GM19043 (cell line): ENCODE measurements at regions not wholly inside any gene's neighbourhood (a gene's known extent, or its start where the extent isn't known, plus 50 kb on each side); places are given as distances from the start of the nearest gene placed in this dataset.
"Not testable (repeated sequence)": the region's sequence is repeated elsewhere in the genome, so short reads cannot be mapped to it uniquely, and the experiment has no call there.

Experiments
- ATAC-seq: cut with Tn5 transposase; IDR thresholded peaks from one replicate; pipeline ENCODE4 v1.9.1; 2021; ENCODE audit warnings: low read depth; ENCODE audit not compliant: unreplicated experiment

DNA sequence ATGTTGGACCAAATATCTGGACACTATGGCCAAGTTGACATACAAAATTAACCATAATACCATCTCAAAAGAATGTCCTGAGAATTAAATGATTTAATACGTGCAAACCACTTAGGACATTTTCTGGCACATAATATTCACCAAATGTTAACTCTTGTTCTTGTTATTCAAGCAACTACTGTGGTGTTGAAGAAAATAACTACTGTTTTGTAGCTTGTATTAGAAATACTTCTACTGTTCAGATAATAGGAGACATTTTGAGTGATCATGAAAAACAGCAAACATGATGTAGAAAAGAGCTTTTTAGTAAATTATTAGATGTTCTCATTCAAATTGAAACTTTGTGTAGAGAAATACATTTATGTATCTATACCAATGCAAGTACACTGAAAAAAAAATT, 140.7 kb upstream of the SMIM31 start:
- ATAC-seq: no peak

DNA sequence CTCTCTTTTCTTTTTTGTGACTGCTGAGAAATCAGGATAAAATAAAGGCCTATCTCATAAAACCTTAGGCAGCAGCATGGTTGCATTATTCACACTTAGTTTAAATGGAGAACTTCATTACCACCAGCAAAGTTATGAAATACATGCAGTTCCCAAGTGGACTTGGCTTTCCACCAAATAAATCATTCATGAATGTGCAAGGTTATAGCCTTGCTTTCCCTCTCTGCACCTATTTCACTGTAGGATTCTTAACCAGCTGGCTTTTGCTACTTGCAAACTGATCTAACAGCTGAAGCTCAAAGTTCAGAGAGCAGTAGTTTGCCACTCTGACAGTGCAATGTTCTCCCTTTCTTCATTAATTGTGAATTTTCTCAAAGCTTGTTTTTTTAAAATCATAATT, 140.1 kb upstream of the SMIM31 start:
- no peak for ATAC-seq

DNA sequence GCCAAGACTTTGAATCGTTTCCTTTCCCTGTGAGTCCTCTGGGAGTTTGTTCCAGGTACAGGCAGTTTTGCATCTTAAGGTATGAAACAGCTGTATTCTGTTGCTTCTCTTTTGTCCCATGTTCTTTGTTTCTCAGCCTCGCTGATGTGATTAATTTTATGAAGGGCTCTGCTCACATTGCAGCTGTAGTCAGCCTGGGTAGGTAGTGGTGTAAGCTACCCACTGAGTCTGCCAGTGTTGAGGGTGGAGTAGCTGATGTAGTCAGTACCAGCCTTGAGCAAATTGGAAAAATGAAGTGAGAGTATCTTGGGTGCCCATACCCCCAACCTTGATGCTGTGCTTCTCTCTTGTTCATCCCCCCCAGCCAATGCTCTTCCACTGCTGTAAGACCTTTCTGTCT, 139.6 kb upstream of the SMIM31 start:
- ATAC-seq: no peak

DNA sequence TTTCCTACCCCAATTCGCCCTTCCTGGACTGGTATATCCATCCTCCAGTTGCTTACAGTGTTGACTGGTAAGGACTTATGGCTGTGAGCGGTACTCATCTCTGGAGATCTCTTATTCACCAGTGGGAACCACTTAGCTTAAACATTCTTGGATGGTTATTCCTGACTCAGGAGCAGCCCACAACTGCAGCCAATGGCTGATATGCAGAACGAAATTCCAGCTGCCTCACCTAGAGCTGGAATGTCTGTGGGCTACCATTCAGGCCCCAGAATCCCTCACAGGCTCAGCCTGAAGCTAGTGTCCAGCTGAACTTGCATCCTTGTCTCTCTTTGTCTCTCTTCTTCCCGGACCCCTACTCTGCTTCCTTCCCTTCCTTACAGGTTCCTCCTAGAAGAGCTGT, 138.9 kb upstream of the SMIM31 start:
- ATAC-seq: no peak

DNA sequence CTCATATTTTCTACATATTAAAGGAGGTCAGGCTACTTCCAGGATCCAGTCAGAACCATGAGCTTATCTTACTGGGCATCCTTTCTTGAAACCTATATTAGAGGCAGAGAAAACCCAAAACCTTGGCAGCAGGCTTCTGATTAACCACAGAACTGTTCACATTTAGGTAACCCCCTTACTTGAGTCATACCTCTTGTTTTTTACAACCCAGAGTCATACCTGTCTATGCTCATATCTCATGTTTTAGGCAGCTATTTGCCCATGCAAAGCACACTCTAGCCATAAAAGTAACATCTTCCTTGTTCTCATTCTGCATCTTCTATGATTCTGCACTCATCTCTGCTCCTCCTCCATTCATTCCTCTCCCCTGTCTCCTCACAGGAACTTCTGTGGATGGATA, 138.0 kb upstream of the SMIM31 start:
- no peak for ATAC-seq

DNA sequence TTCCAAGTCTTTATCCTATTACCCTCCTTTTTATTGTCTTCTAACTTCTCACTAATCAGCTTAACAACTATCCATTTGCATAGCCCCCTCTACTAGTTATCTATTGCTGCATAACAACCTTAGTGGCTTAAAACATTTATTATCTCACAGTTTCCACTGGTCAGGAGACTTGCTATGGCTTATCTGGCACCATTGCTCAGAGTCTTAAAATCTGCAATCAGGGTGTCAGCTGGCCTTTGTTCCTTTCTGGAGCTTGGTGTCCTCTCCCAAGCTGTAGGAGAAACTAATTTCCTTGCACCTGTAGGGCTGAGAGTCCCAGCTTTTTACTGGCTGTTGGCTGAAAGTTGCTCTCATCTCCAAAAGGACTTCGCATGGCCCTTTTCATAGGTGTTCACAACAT, 137.0 kb upstream of the SMIM31 start:
- no peak for ATAC-seq

DNA sequence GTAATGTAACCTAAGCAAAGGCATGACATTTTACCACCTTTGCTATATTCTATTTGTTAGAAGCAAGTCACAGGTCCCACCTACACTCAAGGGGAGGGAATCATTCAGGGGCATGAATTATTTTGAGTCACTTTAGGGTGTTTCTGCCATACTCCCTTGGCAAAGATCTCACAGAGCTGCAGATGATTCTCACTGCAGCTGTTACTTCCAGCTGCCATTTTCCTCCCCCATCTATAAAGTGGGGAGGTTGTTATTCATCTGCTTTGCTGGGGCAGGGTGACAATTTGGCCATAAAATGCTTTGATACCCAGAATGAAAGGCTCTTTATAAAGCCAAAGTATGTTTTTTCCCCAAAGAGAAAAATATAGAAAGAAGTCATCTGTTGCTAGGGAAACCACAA, 136.5 kb upstream of the SMIM31 start:
- no peak for ATAC-seq

DNA sequence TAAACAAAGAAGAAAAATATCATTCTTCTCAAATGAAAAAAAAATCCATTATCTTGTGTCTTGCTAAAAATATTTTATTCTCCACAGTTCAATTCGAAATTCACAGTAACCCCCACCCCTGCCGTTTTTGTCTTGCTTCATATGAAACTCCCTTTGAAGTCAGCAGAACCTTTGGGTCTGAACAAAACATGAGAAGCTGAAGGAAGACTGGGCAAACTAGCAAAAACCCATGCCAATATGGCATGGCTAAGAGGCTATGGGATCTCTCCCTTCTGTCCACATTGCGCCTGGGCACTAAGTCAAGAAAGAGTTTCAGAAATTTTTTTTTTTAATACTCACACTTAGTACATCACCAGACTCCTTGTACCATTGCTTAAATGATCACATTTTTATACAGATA, 136.0 kb upstream of the SMIM31 start:
- ATAC-seq: no peak

DNA sequence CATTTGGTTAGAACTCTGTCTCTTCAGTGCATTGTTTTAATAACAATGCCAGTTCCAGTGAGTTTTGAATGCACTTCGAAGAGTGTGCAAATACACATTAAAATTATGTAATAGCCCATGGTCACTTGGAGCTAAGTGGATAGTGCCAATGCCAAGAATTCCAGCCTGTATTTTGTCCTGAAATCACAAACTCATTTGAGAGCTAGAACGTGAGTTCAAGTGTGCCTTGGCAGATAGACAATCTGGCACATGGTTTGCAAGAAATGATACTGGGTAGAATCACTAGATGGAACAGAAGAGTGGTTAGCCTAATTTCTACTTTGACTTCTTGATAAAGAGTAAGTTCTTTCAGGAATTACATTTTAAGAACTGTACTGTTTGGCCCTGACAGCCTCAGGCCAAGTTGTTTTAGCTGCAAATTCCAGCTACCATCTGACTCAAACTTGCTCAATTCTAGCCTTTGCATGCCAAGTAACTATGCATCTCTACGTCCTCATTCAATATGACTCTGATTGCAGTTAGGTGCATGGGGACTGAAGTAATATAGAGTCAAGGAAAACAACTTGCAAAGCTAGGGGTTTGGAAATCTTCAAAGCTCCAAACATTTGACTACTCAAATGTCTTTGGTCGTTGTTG, 131.9 kb upstream of the SMIM31 start:
- no peak for ATAC-seq

DNA sequence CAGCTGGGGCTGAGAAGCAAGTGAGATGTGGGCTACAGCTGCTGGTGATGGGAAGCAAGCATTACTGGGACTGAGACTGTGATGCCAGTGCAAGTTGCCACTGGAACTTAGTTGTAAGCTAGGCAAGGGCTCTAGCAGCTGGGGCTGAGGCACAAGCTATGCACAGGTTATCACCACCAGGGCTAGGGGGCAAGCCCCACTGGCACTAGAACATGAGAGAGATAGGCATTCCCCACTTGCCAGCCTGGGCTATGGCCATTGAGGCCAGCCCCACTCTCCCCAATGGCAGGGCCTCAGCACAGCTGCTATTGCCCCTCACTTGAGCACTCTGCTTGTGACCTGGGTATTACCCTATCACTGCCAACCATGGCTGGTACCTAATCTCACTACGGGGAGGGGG, 130.8 kb upstream of the SMIM31 start:
- no peak for ATAC-seq

DNA sequence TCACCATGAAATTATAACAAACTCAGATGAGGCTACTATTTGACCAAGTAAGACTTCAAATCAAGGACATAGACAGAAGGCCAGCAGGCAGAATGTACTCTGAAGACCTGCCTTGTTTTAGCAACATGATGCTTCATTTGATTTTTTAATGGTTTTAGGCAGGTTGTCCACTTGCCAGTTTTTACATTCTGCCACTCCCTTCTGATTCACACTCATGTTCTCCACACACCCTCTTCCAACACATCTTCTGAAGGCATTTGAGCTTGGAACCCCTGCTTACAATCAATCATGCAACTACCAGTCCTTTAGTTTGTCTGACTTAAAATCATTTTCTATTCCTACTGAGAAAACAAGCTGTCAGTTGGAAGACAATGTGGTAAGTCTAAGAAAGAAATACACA, 114.9 kb upstream of the SMIM31 start:
- no peak for ATAC-seq

DNA sequence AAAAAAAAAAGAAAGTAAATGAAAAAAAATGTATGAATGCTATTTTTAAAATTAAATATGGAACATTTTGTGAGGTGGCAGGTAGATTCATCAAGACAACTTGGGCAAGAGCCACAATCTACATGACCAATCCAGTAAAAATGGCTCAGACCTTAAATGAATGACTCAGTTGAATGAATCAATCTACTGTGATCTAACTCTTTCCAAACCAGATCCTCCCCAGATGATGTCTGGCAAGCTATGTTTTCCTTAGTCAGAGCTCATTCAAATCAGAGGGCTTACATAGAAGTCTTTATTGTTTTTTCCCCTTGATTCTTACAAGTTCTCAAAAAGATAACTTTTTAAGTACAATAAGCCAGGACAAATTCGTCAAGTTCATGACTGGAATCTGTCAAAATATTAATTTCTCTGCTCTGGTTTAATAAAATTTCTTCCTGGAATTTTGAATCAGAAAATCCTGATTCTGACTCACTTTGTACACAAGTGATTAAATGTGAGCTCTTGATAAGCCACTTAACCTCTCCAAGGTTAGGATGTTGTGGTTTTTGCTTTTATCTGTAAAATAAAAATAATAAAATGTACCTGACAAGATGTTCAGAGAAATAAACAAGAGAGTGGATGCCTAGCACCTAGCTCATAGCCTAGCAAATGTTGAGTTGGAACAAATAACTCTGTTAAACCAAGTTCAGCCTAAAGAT, 105.6 kb upstream of the SMIM31 start:
- no peak for ATAC-seq

DNA sequence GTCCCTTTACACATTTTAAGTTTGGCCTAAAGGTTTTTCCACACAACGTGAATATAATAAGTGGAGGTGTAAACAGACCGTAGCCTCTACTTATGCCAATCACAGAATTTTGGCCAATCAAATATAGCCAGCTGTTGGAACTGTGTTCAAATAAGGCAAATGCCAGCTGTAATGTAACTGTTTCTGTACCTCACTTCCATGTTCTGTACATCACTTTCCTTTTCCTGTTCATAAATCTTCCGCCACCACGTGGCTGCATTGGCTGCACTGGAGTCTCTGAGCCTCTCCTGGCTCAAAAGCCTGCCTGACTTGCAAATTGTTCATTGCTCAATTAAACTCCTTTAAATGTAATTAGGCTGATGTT, 105.1 kb upstream of the SMIM31 start:
- no peak for ATAC-seq

DNA sequence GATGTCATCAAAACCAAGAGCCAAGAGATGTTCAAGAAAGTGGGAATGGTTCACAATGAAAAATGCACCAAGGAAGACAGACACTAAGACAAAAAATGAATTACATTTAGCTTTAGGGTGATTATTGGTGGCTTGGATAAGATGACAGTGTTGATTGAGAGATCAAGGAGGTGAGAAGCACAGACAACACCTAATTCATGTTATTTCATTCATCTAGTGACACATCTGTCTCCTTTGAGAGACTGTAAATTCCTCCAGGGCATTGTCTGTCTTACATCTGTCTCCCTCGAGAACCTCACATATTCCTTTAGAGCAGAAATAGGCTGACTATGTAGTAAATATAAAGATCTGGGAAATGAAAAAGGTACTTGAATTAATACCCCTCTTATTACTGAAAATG, 94.2 kb upstream of the SMIM31 start:
- no peak for ATAC-seq

DNA sequence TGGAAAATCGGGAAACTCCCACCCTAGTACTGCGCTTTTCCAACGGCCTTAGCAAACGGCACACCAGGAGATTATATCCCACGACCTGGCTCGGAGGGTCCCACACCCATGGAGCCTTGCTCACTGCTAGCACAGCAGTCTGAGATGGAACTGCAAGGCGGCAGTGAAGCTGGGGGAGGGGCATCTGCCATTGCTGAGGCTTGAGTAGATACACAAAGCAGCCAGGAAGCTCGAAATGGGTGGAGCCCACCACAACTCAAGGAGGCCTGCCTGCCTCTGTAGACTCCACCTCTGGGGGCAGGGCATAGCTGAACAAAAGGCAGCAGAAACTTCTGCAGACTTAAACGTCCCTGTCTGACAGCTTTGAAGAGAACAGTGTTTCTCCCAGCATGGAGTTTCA, 77.8 kb upstream of the SMIM31 start:
- ATAC-seq: not testable (repeated sequence)

DNA sequence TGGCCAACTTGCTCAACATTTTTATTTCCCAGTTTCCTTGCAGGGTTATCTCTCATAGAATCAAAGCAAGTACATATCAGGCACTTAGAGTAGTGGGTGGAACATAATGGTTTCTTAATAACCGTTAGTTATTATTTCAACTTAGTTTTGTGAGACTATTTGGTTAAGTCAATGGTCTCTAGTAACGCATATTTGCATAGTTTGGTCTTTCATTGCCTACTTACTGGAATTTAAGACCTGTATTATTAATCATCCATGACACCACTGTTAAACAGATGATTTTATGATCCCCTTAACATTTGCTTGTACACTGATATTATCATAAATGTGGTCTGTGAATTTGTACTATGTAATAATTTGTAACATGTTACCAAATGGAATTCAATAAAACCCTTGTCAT, 70.9 kb upstream of the SMIM31 start:
- ATAC-seq: no peak

DNA sequence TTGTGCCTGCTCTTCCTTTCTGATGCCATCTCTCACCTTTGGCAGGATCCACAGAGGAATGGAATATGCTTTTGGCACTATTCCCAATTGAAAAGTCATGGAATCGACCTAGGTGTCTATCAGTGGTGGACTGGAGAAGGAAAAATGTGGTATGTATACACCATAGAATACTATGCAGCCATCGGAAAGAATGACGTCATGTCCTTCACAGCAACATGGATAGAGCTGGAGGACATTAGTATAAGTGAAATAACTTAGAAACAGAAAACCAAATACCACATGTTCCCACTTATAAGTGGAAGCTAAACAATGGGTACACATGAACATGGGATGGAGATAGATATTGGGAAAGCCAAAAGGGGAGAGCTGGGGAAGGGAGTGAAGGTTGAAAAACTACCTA, 58.3 kb upstream of the SMIM31 start:
- ATAC-seq: no peak

DNA sequence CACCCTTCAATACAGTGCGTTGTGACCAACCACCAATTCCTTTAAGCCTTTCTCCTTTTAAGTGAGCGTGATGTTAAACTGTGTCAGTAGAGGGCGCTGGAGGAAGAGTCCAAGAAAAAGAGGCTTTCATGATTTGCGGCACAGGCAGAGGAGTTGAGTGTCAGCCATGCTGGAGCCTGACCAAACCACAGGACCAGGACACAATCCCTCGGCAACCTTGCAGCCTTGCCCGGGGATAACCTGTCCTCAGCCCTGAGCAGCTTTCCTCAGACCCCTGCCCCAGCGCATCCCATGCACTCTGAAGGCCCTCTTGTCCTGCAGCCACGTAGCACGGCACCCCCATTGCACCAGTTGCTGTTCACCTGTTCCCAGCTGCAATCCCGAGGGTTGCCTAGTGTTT, 53.5 kb upstream of the SMIM31 start:
- no peak for ATAC-seq

DNA sequence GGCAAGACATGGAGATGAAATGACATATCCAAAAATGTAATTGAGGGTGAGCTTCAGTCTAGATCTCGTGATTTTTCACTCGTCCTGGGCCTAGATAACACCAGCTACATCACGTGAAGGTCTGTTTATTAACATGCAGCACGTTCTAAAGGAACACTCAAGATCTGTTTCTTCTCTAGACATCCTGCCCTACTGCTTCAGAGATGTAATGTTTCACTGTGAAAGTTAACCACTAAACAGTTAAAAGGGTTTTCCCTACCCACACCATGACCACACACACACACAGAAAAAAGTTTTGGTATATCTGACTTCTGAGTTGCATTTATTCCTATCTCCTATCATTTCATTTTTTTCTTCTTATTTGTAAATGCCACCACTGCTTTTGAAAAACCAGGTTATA, 52.3 kb upstream of the SMIM31 start:
- no peak for ATAC-seq
